Activated CD8-positive, alpha-beta memory T cell treated with anti-CD3 and anti-CD28 coated beads for 4 hours (primary cell): ENCODE measurements at regions not wholly inside any gene's neighbourhood (a gene's known extent, or its start where the extent isn't known, plus 50 kb on each side); places are given as distances from the start of the nearest gene placed in this dataset.

Experiments used
- DNase-seq, 2 donors: peaks; one replicate each; pipeline ENCODE4 v3.0.0-alpha.2; 2020; ENCODE audit warnings: low read depth in 2 of 2

DNA sequence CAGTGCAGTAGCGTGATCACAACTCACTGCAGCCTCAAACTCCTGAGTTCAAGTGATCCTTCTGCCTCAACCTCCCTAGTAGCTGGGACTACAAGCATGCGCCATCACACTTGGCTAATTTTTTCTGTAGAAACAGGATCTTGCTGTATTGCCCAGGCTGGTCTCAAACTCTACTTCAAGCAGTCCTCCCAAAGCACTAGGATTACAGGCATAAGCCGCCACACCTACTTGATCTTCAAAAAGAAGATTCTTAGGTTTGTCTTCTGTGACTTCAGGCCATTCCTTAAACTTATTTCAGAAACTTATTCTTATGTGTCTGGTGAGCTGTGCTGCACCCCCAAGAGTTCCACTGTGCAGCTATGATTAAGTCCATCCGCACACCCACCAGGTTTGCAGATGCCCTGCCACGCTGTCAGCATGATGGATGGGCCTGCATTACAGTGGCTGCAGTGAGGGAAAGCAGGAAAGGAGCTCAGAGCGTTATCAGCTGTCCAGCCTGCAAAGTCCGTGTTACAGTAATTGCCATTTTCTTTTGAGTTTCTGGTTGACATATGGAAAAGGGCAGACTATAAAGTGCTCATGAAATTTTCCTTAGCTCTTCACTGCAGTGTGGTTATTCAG is 146.6 kb downstream of the AASDH start:
- no peak for DNase-seq

DNA sequence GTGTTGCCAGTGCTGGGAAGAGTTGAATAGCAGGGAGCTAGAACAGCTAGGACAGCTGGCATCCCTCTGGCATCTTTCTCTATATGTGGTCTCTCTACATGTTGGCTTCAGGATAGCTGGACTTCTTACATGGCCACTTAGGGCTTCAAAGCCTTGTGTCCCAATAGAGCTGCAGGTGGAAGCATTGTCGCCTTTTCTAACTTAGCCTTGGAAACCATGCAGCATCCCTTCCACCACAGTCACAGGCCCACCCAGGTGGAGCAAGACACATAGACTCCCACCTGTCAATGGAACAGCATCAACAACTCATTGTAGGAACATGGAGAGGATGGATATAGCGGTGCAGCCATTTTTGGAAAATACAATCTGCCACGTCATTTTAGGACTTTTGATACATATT is 149.0 kb downstream of the AASDH start:
- DNase-seq: no peak

DNA sequence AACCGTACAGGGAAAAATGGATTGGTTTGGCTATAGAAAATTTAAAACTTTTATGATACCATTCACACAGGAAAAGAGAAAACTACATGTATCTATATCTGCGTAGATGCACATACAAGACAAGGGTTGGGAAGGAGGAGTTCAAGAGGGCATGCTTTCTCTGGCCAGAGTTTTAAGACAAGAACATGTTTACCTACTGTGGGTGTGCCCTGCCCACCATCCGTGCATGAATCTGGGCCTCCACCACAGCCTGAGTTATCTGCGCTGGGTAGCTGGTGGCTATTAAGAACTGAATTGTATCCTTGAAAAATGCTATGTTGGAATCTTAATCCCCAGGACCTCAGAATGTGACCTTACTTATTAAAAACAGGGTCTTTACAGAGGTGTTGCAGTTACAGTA is 151.6 kb downstream of the AASDH start:
- DNase-seq: no peak

DNA sequence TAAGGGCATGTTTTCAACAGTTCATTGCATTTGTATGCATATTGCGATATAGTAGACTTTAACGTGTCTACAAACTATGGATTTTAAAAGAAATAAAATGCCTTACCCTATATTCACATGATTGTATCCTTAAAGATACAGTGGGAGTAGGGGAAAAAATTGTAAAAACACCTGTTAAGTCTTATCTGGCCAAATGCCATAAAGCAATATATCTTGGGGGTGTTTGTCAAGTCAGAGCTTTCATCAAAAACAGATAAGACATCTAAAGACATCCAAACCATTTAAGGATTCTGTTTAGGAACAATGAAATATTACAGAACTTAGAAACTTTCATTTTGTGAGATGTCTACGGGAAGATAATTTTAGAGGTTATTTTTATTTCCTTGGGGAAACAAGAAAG is 152.3 kb downstream of the AASDH start:
- DNase-seq: no peak

DNA sequence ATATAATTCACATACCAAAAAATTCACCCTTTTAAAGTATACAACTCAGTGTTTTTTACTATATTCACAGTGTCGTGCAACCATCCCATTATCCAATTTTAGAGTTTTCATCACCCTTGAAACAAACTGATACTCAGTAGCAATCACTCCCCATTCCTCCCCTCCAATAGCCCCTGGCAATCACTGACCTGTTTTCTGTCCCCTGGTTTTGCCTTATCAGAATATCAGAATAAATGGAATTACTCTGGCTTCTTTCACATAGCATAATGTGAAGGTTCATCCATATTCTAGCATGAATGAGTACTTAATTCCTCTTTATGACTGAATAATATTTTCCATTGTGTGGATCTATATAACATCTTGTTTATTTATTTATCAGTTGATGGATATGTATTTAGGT is 153.2 kb downstream of the AASDH start:
- no peak for DNase-seq

DNA sequence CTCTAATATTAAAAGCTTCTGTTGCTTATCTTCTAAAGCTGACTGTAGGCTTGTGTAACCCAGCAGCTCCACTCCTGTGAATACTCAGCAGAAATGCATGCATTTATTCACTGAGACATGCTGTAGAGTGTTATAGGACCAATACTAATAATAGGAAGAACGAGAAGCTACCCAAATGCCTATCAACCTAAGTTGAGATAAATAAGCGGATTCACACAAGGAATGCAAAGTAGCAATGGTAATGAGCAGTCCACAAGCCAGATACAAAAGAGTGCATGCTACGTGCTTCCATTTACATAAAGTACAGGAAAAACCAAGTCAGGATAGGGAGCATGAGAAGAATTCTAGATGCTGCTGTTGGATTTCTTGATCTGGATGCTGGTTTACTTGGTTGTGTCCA is 155.9 kb downstream of the AASDH start:
- no peak for DNase-seq

DNA sequence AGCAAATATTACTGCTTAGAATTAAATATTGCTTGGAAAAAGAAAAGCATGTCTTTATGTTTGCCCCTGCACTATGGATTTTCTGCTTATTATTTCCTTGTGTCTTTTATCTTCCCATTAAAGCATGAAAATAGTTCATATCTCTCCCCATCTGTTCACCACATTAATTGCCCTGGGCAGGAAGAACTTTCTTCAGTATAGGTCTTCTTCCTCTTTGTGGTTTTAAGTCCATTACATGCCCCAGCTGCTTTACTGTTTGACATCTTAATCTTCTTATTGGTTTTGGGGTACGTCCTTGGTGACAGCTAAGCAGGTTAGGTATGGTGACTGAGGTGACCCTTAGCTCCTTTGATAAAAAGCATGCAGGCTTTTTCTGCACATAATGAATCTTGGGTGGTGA is 157.3 kb downstream of the AASDH start:
- DNase-seq: no peak

DNA sequence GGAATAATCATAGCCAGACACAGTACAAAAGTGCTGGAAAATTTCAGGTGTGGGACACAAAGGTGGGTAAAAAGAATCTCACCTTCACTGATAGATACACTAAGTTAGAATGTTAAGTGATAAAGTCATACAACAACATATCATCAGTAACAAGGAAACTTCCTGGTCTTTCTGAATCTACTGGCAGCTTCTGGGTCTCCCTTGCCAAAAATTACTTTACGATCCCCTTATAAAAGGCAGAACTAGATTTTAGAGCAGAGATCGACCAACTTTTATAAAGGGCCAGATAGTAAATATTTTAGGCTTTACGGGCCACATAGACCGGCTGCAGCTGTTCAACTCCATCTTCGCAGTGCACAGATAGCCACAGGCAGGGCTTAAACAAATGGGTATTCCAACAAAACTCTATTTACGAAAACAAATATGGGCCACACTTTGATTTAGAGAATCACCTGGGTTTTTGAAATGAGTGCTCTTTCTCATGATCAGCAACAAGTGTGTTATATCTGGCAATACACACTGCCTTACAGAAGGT is 159.9 kb downstream of the AASDH start:
- DNase-seq: no peak

DNA sequence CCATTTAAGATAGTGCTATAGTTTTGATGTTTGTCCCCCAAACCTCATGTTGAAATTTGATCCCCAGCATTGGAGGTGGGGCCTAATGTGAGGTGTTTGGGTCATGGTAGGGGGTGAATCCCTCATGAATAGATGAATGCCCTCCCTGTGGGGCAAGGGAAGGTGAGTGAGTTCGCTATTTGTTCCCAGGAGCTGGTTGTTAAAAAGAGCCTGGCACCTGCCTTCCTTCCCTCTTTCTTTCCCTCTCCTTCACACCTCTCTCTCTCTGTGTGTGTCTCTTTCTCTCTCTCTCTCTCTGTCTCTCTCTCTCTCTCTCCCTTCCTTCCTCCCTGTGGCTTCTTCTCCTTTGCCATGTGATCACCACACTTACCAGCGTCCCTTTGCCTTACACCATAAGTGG is 160.7 kb downstream of the AASDH start:
- DNase-seq: no peak

DNA sequence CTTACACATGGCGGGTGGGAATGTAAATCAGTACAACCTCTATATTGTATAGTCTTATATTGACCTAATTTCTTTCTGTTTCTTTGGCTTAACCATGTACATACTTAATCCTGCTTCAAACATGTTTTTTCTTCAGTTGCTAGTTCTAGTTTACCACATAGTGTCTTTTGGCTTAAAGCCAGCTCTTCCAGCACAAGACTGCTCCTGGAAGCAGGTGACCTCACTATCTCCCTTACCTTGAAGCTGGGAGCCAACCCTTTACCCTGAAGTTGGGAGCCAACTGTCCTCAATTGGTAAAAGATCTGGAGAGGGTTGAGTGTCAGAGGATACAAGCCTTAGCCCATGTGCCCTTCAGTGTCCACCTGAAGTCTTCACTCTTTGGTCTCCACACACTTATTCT is 162.7 kb downstream of the AASDH start:
- no peak for DNase-seq

DNA sequence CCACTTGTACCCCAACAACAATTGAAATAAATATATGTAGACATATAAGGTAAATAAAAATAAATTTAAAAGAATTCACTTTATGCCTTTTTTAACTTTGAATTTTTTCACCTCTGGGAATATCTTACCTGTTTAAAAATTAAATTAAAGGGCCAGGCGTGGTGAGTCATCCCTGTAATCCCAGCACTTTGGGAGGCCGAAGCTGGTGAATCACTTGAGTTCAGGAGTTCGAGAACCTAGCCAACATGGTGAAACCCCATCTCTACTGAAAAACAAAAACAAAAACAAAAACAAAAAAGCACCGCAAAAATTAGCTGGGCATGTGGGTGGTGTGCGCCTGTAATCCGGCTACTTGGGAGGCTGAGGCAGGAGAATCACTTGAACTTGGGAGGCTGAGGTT is 164.8 kb downstream of the AASDH start:
- no peak for DNase-seq

DNA sequence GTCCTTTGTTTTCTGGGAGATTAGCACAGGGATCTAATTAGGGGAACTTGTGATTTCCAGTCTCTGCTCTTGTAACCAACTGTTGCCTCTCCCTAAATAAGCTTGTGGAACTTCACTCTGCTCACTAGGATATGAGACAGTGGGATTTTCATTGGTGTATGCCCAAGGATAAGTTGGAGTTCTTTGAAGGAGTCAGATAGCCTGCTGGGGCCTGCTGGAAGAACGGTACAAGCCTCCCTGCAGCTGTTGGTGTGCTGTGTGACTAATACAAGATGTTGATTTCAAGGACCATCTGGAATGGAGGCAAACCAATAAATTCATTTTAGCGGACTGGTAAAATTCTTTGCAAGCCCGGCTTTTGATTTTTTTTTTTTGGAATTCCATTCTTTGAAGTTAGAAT is 167.0 kb downstream of the AASDH start:
- no peak for DNase-seq

DNA sequence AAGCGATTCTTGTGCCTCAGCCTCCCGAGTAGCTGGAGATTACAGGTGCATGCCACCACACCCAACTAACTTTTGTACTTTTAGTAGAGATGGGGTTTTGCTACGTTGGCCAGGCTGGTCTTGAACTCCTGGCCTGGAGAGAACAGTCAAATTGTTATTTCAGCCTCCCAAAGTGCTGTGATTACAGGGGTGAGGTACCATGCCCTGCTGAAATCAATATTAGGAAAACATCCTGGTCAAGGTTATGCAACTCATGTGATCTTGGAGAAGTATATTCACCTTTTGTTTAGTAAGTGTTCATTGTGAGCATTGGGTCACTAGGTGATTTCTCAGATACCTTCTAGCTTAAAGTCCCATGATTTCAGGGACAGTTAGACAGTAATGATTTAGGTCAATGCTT is 167.8 kb downstream of the AASDH start:
- no peak for DNase-seq

DNA sequence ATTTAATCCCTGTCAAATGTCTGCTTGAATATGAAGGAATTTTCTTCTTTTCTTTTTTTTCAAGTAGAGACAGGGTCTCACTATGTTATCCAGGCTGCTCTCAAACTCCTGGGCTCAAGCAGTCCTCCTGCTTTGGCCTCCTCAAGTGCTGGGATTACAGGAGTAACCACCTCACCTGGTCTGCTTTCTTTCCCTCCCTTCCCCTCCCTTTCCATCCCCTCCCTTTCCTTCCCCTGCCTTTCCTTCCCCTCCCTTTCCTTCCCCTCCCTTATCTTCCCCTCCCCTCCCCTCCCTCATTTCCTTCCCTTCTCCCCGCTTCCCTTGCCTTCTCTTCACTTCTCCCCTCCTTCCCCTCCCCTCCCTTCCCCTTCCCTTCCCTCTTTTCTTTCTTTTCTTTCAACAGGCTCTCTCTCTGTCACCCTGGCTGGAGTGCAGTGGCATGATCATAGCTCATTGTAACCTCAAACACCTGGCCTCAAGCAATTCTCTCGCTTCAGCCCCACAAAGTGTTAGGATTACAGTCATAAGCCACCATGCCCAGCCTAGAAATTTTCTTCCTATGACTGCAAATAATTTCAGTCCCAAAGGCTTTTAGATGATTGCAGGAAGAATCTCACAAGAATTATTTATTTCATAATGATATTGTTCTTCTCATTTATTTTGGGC is 168.9 kb downstream of the AASDH start:
- DNase-seq: no peak

DNA sequence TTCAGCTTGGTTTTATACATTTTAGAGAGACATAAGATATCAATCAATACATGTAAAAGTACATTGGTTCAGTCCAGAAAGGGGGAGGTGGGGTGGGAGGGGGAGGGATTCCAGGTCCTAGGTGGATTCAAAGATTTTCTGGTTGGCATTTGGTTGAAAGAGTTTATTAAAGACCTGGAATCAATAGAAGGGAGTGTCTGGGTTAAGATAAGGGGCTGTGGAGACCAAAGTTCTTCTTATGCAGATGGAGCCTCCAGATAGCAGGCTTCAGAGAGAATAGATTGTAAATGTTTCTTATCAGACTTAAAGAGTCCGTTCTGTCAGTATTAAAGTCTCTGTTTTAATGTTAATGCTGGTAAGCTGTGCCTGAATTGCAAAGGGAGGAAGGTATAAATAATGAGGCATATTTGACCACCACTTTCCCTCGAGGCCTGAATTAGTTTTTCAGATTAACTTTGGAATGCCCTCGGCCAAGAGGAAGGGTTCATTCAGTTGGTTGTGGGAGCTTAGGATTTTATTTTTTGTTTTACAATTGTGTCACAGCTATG is 169.9 kb downstream of the AASDH start:
- DNase-seq: no peak

DNA sequence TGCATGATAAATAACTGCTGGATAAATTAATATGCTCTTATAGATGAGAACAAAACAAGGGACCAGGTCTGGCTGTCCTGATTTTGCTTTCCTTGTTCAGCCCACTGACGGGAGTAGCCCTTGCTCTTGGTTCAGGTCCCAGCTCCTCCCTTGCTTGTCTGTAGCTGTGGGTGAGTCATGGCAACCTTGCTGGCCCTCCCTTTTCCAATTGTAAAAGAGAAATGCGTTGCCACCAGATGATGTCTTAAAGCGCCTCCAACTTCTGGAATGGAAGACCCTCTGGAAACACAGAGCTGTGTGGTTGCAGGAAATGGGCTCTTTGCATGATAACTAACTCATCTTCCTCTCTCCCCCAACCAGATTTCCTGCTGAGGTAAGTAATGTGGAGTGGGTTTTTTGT is 171.4 kb downstream of the AASDH start:
- DNase-seq: no peak

DNA sequence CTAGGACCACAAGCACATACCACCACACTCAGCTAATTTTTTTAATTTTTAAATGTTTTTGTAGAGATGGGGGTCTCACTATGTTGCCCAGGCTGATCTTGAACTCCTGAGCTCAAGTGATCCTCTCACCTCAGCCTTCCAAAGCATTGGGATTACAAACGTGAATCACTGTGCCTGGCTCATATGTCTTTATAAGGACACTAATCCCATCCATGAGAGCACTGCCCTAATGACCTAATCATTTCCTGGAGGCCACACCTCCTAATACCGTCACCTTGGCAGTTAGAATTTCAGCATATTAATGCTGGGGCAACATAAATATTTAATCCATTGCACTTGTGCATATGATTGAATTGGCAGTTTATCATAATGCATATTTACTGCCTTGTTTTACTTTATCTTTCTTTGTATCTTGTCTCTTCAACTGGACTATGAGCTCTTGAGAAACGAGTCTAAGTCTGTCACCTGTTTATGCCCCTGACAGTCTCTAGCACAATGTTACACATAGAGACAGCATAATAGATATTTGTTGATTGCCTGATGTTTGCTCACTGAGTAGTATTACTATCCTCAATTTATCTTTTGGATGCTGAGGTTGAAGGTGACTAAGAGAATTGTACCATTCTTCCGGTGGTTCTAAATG is 172.0 kb downstream of the AASDH start:
- DNase-seq: no peak

DNA sequence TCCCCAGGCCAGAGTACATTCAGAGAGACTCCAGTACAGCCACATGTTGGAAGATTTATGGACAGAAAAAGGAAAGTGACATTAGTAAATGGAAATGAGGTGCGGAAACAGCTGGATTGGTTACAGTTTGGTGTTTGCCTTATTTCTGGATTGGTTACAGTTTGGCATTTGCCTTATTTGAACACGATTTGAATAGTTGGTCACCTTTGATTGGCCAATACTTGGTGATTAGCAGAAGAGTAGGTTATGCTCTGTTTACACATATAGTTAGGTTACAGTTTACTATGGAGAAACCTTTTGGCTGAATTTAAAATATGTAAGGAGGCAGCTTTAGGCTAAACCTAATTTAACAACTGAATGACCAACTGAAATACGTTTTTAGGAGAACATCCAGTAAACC is 173.7 kb downstream of the AASDH start:
- DNase-seq: no peak

DNA sequence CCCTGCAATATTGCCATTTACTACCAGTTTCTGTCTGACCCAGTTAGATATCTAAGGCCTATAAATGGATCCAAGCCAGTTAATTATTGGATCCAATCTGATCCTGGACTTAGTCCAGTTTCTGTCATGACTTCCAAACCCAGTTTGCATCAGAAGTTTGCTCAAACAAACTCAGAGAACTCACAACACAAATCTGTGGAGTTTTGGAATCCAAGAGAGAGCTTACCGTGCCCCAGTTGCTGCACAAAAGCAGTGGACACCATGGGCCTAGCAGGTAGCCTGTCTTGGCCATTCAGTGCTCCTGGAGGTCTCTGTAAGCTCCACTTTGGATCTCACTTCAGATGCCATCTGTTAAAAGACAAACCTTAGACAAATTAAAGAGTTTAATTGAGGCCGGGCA is 174.5 kb downstream of the AASDH start:
- DNase-seq: no peak

DNA sequence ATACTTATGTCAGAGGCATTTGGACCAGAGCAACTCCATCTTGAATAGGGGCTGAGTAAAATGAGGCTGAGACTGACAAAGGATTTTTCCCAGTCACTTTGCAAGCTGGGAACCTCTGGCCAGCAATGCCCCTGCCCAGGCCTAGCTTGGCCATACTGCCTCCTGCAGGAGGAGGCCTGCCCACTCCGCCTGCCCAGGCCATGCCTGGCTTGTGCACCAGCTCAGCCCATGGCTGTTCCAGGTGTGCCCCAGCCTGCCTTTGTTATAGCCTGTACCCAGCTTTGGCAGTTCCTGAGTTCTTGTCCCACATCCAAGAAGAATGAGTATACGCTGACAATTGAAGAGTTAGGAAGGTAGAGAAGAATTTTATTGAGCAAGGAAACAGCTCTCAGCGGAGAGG is 176.1 kb downstream of the AASDH start:
- no peak for DNase-seq

DNA sequence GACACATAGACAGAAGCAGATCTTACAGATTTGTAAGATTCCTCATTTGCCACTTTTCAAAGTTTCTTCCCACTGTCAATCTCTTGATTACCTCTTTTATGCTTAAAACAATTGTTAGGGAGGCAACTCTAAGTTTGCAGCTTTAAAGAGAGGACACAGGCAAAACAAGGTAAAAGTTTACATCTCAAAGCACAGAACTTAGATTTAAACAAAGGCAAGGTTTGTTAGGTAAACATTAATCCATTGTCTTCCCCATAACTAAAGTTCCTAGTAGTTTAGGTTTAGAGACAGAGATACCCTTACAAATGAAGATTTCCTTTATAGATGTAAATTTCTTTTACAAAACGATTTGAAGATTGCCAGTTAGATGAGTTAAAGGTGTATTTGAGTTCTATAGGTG is 176.9 kb downstream of the AASDH start:
- DNase-seq: no peak

DNA sequence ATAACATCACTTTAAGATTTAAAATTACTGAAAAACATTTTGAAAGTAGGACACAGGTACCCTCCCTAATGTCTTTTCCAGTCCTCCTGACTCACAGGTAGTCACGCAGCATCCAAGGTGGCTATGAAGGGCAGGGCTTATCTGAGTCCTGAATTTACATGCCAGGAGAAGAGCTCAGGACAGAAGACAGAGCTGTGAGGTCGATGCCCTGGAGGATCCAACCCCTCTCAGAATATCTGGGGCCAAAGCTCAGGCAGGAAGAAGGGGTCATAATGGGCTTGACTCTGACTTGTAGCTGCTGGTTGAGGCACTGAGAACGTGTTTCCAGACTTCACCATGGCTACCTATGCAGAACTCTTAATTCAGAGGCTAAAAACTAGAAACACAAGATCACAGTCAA is 177.5 kb downstream of the AASDH start:
- DNase-seq: no peak

DNA sequence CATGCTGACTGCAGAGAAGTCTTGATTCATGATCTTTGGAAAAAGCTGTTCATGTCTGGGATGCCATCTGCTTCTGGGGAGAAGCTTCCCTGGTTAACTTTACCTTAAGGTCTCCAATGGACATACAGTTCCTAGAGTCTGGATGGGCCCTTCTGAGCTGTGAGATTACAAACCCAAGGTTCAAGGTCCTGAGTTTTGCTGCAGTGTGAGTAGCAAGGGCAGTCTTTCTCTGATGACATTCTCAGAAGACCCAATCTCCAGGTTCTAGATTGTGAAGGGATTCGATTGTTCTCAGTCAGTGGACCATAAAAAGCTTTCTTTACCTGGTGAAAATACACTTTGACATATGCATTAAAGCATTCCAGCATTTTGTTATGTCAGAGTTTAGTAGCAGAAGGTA is 179.2 kb downstream of the AASDH start:
- no peak for DNase-seq
